ENCODE measurements at regions not wholly inside any gene's neighbourhood (a gene's known extent, or its start where the extent isn't known, plus 50 kb on each side); places are given as distances from the start of the nearest gene placed in this dataset.

GRCh38 chr4:31392923-31393322 is 672.8 kb downstream of the PCDH7 start:
- TF ChIP-seq CTCF (IDR thresholded peaks at IDR 0.05) (no peak), ZFX (IDR thresholded peaks at IDR 0.05; ENCODE audit: borderline replicate concordance) (no peak)

All from 22Rv1 (cell line).